Parathyroid adenoma (tissue), 2 donors: ENCODE measurements at regions not wholly inside any gene's neighbourhood (a gene's known extent, or its start where the extent isn't known, plus 50 kb on each side); places are given as distances from the start of the nearest gene placed in this dataset.

Experiments used
- H2AFZ ChIP-seq: fragments of 300-600 bp; sonication (generic); one replicate; pipeline ENCODE4 v1.7.0; 2017; ENCODE audit warnings: antibody characterized with exemption, mild to moderate bottlenecking
- H3K27ac ChIP-seq: fragments of 300-600 bp; sonication (generic); one replicate; pipeline ENCODE4 v1.7.0; 2017
- H3K27me3 ChIP-seq: fragments of 300-600 bp; sonication (generic); one replicate; pipeline ENCODE4 v1.7.0; 2017; ENCODE audit warnings: low read length; ENCODE audit not compliant: control insufficient read depth, insufficient read depth
- H3K36me3 ChIP-seq: fragments of 300-600 bp; sonication (generic); one replicate; pipeline ENCODE4 v1.7.0; 2017; ENCODE audit warnings: low read length; ENCODE audit not compliant: control insufficient read depth, insufficient read depth
- H3K4me1 ChIP-seq: fragments of 300-600 bp; sonication (generic); one replicate; pipeline ENCODE4 v1.7.0; 2017; ENCODE audit warnings: control low read depth
- H3K4me2 ChIP-seq: fragments of 300-600 bp; sonication (generic); one replicate; pipeline ENCODE4 v1.7.0; 2017; ENCODE audit warnings: low read length
- H3K4me3 ChIP-seq: fragments of 300-600 bp; sonication (generic); one replicate; pipeline ENCODE4 v1.7.0; 2017; ENCODE audit warnings: low read depth, low read length
- H3K79me2 ChIP-seq: fragments of 300-600 bp; sonication (generic); one replicate; pipeline ENCODE4 v1.7.0; 2017; ENCODE audit warnings: control low read depth
- H3K9ac ChIP-seq: fragments of 300-600 bp; sonication (generic); one replicate; pipeline ENCODE4 v1.7.0; 2017; ENCODE audit warnings: mild to moderate bottlenecking
- H3K9me3 ChIP-seq: fragments of 300-600 bp; sonication (generic); one replicate; pipeline ENCODE4 v1.7.0; 2017; ENCODE audit warnings: low read length; ENCODE audit not compliant: control insufficient read depth
- TF ChIP-seq, protein P1 (sequence below): fragments of 300-600 bp; sonication (generic); IDR thresholded peaks from one replicate; pipeline ENCODE4 v1.7.0; 2017; ENCODE audit warnings: antibody characterized with exemption, mild to moderate bottlenecking
- donor health status: primary hyperparathyroidism.

DNA sequence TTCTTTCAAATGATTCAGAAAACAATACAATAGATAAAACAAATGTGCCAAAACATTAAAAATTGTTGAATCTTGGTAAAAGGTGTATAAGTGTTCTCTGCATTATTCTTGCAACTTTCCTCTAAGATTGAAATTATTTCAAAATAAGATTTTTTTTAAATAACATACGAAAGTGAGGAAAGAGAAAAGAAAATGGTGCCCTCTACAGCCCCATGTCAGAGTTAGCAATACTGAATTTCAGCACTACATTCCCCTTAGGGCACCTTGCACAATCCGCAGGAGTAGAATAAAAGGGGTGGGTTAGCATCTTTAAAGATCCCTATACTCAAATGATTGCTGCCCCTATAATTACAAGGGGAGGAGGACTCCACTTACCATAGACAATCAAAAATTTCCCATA, 433.7 kb downstream of the BCL11A start:
- Histone ChIP-seq H3K27me3 (no peaks in the 10 kb centered on the region), H3K9ac (no peak overlapping the region), H3K9me3 (no peaks in the 10 kb centered on the region), H3K79me2 (no peaks in the 10 kb centered on the region), H3K36me3 (no peaks in the 10 kb centered on the region), H3K4me3 (no peak overlapping the region), H3K27ac (no peak overlapping the region), H2AFZ (no peak overlapping the region), H3K4me1 (no peaks in the 10 kb centered on the region), H3K4me2 (no peak overlapping the region)
- TF ChIP-seq, protein P1, sequence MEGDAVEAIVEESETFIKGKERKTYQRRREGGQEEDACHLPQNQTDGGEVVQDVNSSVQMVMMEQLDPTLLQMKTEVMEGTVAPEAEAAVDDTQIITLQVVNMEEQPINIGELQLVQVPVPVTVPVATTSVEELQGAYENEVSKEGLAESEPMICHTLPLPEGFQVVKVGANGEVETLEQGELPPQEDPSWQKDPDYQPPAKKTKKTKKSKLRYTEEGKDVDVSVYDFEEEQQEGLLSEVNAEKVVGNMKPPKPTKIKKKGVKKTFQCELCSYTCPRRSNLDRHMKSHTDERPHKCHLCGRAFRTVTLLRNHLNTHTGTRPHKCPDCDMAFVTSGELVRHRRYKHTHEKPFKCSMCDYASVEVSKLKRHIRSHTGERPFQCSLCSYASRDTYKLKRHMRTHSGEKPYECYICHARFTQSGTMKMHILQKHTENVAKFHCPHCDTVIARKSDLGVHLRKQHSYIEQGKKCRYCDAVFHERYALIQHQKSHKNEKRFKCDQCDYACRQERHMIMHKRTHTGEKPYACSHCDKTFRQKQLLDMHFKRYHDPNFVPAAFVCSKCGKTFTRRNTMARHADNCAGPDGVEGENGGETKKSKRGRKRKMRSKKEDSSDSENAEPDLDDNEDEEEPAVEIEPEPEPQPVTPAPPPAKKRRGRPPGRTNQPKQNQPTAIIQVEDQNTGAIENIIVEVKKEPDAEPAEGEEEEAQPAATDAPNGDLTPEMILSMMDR: no peak

DNA sequence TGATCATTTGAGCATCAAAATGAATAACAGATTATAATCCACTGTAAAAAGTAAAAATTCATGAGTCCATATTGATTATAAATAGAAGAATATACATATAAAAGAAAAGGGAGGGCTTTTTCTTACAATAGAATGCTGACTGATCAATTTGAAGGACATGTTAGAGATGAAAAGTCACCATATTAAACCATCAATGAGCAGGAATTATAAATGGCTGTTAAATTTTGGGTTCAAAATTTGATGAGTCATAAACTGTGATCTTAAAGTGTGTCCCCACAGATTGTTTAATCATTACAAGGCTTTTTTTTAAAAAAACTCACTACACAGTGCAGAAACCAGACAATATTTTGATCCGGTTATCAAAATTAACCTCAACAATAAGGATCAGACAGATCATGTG, 434.5 kb downstream of the BCL11A start:
- H3K4me2 ChIP-seq: no peak overlapping the region

DNA sequence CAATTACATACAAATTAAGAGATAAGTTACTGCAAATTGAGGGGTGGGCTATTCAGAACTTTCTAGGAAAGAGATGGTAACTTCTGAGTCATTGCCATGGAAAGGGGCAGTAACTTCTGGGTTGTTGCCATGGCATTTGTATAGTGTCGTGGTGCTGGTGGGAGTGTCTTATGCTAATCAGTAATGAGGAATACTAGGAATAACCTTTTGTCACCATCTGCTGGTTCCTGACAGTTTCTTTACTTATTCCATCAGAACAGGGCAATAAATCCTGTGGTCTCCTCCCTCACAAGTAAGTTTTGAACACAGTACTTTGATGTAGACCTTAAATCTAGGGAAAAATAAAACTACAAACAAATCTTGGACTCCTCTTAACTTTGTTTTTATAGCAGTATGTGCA, 435.4 kb downstream of the BCL11A start:
- Histone ChIP-seq H3K4me3 (no peak overlapping the region), H2AFZ (no peak overlapping the region), H3K36me3 (no peaks in the 10 kb centered on the region), H3K79me2 (no peaks in the 10 kb centered on the region), H3K9ac (no peak overlapping the region), H3K27ac (no peak overlapping the region), H3K9me3 (no peaks in the 10 kb centered on the region), H3K4me1 (no peaks in the 10 kb centered on the region), H3K27me3 (no peaks in the 10 kb centered on the region), H3K4me2 (no peak overlapping the region)
- TF ChIP-seq, protein P1: no peak

More for the DNA sequence above, 434.5 kb downstream of the BCL11A start:
- H3K79me2 ChIP-seq: no peaks in the 10 kb centered on the region
- no peaks in the 10 kb centered on the region for H3K27me3 ChIP-seq
- H3K4me1 ChIP-seq: no peaks in the 10 kb centered on the region
- H3K9ac ChIP-seq: no peak overlapping the region
- no peak overlapping the region for H3K27ac ChIP-seq
- no peak overlapping the region for H2AFZ ChIP-seq
- H3K36me3 ChIP-seq: no peaks in the 10 kb centered on the region
- no peaks in the 10 kb centered on the region for H3K9me3 ChIP-seq
- TF ChIP-seq, protein P1: no peak
- no peak overlapping the region for H3K4me3 ChIP-seq

DNA sequence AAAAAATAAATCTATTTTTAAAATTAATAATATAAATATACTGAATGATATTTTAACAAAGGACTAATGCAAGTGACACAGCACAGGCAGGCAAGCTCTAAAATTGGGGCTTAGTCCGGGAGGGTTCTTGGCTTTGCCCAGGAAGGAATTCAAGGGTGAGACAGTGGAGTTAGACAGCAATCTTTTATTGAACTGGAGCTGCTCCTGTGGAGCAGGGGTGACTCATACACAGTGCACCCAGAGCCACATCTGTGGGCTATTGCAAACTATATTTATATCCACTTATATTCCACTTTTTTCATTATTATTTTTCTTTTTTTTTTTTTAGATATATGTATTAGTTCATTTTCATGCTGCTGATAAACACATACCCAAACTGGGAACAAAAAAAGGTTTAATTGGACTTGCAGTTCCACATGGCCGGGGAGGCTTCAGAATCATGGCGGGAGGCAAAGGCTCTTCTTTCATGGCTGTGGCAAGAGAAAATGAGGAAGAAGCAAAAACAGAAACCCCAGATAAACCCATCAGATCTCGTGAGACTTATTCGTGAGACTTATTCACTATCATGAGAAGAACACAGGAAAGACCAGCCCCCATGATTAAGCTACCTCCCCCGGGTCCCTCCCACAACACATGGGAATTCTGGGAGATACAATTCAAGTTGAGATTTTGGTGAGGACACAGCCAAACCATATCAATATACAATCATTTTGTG, 437.1 kb downstream of the BCL11A start:
- H3K9ac ChIP-seq: no peak overlapping the region
- no peak overlapping the region for H3K27ac ChIP-seq
- no peaks in the 10 kb centered on the region for H3K36me3 ChIP-seq
- H2AFZ ChIP-seq: no peak overlapping the region
- no peaks in the 10 kb centered on the region for H3K9me3 ChIP-seq
- H3K27me3 ChIP-seq: no peaks in the 10 kb centered on the region
- H3K4me2 ChIP-seq: no peak overlapping the region
- H3K79me2 ChIP-seq: no peaks in the 10 kb centered on the region
- no peaks in the 10 kb centered on the region for H3K4me1 ChIP-seq
- TF ChIP-seq, protein P1: no peak
- no peak overlapping the region for H3K4me3 ChIP-seq

DNA sequence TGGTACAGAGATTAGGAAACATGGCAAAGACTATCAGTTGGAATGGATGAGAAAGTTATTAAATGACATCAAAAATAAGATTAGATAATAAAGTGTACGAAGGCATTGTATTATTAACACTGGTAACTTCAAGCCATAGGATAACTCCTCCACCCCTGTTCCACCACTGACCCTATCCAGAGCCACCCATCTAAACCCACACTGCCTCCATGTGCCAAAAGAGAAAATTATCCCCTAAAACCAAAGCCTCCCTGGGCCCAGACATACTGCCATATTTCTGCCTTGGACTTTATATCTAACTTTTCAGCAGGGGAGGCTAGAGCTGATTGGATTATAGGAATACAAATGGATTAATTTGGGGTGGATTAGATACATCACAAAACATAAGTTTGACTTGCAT, 443.7 kb downstream of the BCL11A start:
- TF ChIP-seq, protein P1: no peak
- H3K36me3 ChIP-seq: no peaks in the 10 kb centered on the region
- no peak overlapping the region for H3K4me3 ChIP-seq
- H3K4me2 ChIP-seq: no peak overlapping the region
- no peaks in the 10 kb centered on the region for H3K4me1 ChIP-seq
- no peaks in the 10 kb centered on the region for H3K27me3 ChIP-seq
- no peak overlapping the region for H2AFZ ChIP-seq
- no peaks in the 10 kb centered on the region for H3K9me3 ChIP-seq
- H3K9ac ChIP-seq: no peak overlapping the region
- no peak overlapping the region for H3K27ac ChIP-seq
- no peaks in the 10 kb centered on the region for H3K79me2 ChIP-seq
